DND-41 (cell line): ENCODE measurements at regions not wholly inside any gene's neighbourhood (a gene's known extent, or its start where the extent isn't known, plus 50 kb on each side); places are given as distances from the start of the nearest gene placed in this dataset.

Experiments used
- CTCF ChIP-seq: IDR thresholded peaks from 2 replicates; pipeline ENCODE4 v1.5.1; 2012; ENCODE audit warnings: borderline replicate concordance, low read length, moderate library complexity, mild to moderate bottlenecking; ENCODE audit not compliant: poor library complexity, severe bottlenecking; ENCODE audit errors: extremely low read depth
- EZH2 ChIP-seq: IDR thresholded peaks from 3 replicates; pipeline ENCODE4 v1.6.1; 2012; ENCODE audit warnings: borderline replicate concordance, low read depth, mild to moderate bottlenecking, moderate library complexity, low read length, inconsistent platforms; ENCODE audit not compliant: severe bottlenecking

- TF ChIP-seq CTCF (no peak), EZH2 (no peak)
Observed at GRCh38 chr1:55582084-55582483, 366.9 kb upstream of the USP24 start.
